ENCODE measurements at regions not wholly inside any gene's neighbourhood (a gene's known extent, or its start where the extent isn't known, plus 50 kb on each side); places are given as distances from the start of the nearest gene placed in this dataset.

GRCh38 chr7:10721289-10721688 is 252.4 kb upstream of the PHF14 start:
- no peak for TF ChIP-seq ZNF121 (CRISPR knock-in tag; IDR thresholded peaks at IDR 0.05)
- TF ChIP-seq CTCF (IDR thresholded peaks at IDR 0.05), result no peak
- TF ChIP-seq E2F5 (CRISPR knock-in tag; IDR thresholded peaks at IDR 0.05), result no peak
- TF ChIP-seq TEAD4 (CRISPR knock-in tag; IDR thresholded peaks at IDR 0.05), result no peak
- no peak for TF ChIP-seq PREB (CRISPR knock-in tag; IDR thresholded peaks at IDR 0.05; ENCODE audit: borderline replicate concordance)
- no peak for TF ChIP-seq ATF2 (CRISPR knock-in tag; IDR thresholded peaks at IDR 0.05; ENCODE audit: borderline replicate concordance, low read depth)
- no peak for TF ChIP-seq ETV6 (CRISPR knock-in tag; IDR thresholded peaks at IDR 0.05)
- TF ChIP-seq ATF6 (CRISPR knock-in tag; IDR thresholded peaks at IDR 0.05), result no peak

All from WTC11 (cell line).